ENCODE measurements at regions not wholly inside any gene's neighbourhood (a gene's known extent, or its start where the extent isn't known, plus 50 kb on each side); places are given as distances from the start of the nearest gene placed in this dataset.

- Histone ChIP-seq H3K4me3 (no peak overlapping the region), H3K9me3 (no peaks in the 10 kb centered on the region), H3K27me3 (no peaks in the 10 kb centered on the region), H3K36me3 (no peaks in the 10 kb centered on the region), H3K4me1 (no peaks in the 10 kb centered on the region), H3K27ac (no peak overlapping the region)
- no peak for DNase-seq (ENCODE audit: low spot score in 2 of 2)
- TF ChIP-seq CTCF (IDR thresholded peaks at IDR 0.05) (no peak), EP300 (IDR thresholded peaks at IDR 0.05) (no peak), POLR2AphosphoS5 (IDR thresholded peaks at IDR 0.05) (no peak), POLR2A (IDR thresholded peaks at IDR 0.05) (no peak)
- 26% methylated on average over 2 of the region's 2 CpGs for WGBS
Measured at GRCh38 chr18:29160170-29160569, 983.2 kb upstream of the CDH2 start.

- 90% methylated on average over 4 of the region's 4 CpGs for WGBS
- no peaks in the 10 kb centered on the region for H3K9me3 ChIP-seq
- H3K4me1 ChIP-seq: peaks cover 5% of the 10 kb centered on the region
- no peak for DNase-seq (ENCODE audit: low spot score in 2 of 2)
- no peak for TF ChIP-seq CTCF (IDR thresholded peaks at IDR 0.05)
- TF ChIP-seq POLR2AphosphoS5 (IDR thresholded peaks at IDR 0.05): no peak
- TF ChIP-seq EP300 (IDR thresholded peaks at IDR 0.05): no peak
- TF ChIP-seq POLR2A (IDR thresholded peaks at IDR 0.05): no peak
- H3K27me3 ChIP-seq: no peaks in the 10 kb centered on the region
- no peaks in the 10 kb centered on the region for H3K36me3 ChIP-seq
- no peak overlapping the region for H3K27ac ChIP-seq
- no peak overlapping the region for H3K4me3 ChIP-seq
Measured at GRCh38 chr18:29157905-29158304, 981.0 kb upstream of the CDH2 start.

DNA sequence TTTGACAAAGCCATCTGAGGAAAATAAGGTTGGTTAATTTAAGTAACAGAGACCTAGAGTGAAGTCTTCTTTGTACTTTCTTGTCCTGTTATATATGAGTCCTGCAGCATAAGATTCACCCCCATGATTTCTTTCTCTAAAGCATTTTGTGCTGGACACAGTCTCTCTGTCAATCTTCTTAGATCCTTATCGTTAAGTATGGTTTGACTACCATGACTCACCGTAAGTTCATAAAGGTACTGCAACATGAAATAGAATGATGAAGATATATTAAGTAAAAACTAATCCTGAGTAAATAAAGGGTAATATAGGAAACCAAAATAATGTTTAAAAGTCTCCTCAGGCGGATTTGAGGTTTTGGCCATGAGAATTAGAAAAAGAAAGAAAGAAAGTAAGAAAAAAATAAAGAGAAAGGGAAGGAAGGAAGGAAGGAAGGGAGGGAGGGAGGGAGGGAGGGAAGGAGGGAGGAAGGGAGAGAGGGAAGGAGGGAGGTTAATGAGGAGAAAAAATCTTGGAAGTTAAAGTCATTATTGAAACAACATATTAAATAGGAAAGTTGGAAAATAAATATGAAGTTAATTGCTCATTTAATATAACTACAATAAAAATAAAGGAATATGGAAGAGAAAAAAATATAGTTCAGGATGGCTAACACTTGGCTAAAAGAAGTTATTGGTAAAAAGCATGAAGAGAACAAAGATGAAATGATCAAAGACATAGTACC is 980.3 kb upstream of the CDH2 start:
- Histone ChIP-seq H3K27me3 (no peaks in the 10 kb centered on the region), H3K4me1 (peaks cover 5% of the 10 kb centered on the region), H3K36me3 (no peaks in the 10 kb centered on the region), H3K9me3 (no peaks in the 10 kb centered on the region), H3K27ac (no peak overlapping the region), H3K4me3 (no peak overlapping the region)
- WGBS: 68% methylated on average over 3 of the region's 3 CpGs
- DNase-seq (ENCODE audit: low spot score in 2 of 2): no peak
- TF ChIP-seq CTCF (IDR thresholded peaks at IDR 0.05) (no peak), EP300 (IDR thresholded peaks at IDR 0.05) (no peak), POLR2A (IDR thresholded peaks at IDR 0.05) (no peak)

DNA sequence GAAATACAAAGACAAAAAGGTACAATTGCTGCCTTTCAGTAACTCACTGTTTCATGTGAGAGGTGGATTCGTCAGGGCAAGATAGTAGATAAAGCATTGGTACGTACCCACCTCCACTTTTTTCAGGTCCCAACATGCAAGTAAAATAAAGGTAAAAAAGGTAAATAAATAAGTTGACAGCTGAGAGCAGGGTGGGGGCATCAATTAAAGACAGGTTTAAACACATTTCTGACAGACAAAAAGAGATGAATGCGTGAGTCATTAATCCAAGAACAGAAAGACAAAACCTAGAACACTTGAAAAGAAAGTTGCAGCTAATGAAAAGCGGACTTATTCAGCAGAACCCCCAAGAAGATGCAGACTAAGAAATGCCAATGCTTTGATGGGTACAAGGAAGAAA is 979.6 kb upstream of the CDH2 start:
- no peak for TF ChIP-seq CTCF (IDR thresholded peaks at IDR 0.05)
- no peak for TF ChIP-seq POLR2A (IDR thresholded peaks at IDR 0.05)
- no peak for TF ChIP-seq POLR2AphosphoS5 (IDR thresholded peaks at IDR 0.05)
- TF ChIP-seq EP300 (IDR thresholded peaks at IDR 0.05): no peak
- H3K27ac ChIP-seq: no peak overlapping the region
- no peaks in the 10 kb centered on the region for H3K36me3 ChIP-seq
- no peak overlapping the region for H3K4me3 ChIP-seq
- DNase-seq (ENCODE audit: low spot score in 2 of 2): no peak
- WGBS: 38% methylated on average over 4 of the region's 4 CpGs
- no peaks in the 10 kb centered on the region for H3K27me3 ChIP-seq
- H3K4me1 ChIP-seq: peaks cover 5% of the 10 kb centered on the region
- no peaks in the 10 kb centered on the region for H3K9me3 ChIP-seq

GRCh38 chr18:29154758-29155725 is 978.1 kb upstream of the CDH2 start:
- no peak for TF ChIP-seq CTCF (IDR thresholded peaks at IDR 0.05)
- no peak for TF ChIP-seq POLR2A (IDR thresholded peaks at IDR 0.05)
- no peak for TF ChIP-seq EP300 (IDR thresholded peaks at IDR 0.05)
- TF ChIP-seq POLR2AphosphoS5 (IDR thresholded peaks at IDR 0.05): no peak
- peaks cover 5% of the 10 kb centered on the region for H3K4me1 ChIP-seq
- no peak overlapping the region for H3K4me3 ChIP-seq
- no peaks in the 10 kb centered on the region for H3K27me3 ChIP-seq
- H3K27ac ChIP-seq: no peak overlapping the region
- H3K9me3 ChIP-seq: no peaks in the 10 kb centered on the region
- H3K36me3 ChIP-seq: no peaks in the 10 kb centered on the region
- WGBS: 51% methylated on average over 9 of the region's 9 CpGs
- no peak for DNase-seq (ENCODE audit: low spot score in 2 of 2)
